Fibroblast of lung (primary cell): ENCODE measurements at regions not wholly inside any gene's neighbourhood (a gene's known extent, or its start where the extent isn't known, plus 50 kb on each side); places are given as distances from the start of the nearest gene placed in this dataset.

Source experiments
- EZH2 ChIP-seq: IDR thresholded peaks from 2 replicates; pipeline ENCODE4 v1.5.1; 2012; ENCODE audit warnings: low read length, control low read depth, mild to moderate bottlenecking; ENCODE audit errors: missing control alignments
- TF ChIP-seq, protein P1 (sequence below), 2 donors: IDR thresholded peaks in 1 of 2; conservative IDR thresholded peaks in 1 of 2; 1 replicate in 1 of 2; 2 replicates in 1 of 2; pipeline ENCODE4 v1.5.1; 2011 to 2012; ENCODE audit warnings: low read length in 2 of 2, control low read depth in 1 of 2, inconsistent platforms in 1 of 2, low read depth in 1 of 2, mild to moderate bottlenecking in 1 of 2

DNA sequence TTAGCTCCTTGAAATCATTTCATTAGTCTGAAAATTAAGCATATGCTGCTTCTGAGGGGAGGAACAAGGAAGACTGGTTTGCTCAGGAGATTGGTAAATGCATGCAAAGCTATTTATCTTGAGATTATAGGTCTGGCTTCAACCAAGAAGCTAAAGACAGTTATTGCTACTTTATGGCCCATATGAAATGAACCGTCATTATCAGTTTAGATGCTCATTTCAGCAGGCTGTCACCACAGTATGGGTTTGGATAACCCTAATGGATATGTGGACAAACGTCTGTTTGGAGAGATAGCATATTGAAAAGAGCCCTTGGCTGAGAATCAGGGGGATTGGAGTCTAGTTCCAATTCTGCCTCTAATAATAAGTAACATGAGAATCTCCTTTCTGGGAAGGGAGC lies 922.6 kb downstream of the TUSC7 start:
- TF ChIP-seq EZH2: no peak
- TF ChIP-seq, protein P1, sequence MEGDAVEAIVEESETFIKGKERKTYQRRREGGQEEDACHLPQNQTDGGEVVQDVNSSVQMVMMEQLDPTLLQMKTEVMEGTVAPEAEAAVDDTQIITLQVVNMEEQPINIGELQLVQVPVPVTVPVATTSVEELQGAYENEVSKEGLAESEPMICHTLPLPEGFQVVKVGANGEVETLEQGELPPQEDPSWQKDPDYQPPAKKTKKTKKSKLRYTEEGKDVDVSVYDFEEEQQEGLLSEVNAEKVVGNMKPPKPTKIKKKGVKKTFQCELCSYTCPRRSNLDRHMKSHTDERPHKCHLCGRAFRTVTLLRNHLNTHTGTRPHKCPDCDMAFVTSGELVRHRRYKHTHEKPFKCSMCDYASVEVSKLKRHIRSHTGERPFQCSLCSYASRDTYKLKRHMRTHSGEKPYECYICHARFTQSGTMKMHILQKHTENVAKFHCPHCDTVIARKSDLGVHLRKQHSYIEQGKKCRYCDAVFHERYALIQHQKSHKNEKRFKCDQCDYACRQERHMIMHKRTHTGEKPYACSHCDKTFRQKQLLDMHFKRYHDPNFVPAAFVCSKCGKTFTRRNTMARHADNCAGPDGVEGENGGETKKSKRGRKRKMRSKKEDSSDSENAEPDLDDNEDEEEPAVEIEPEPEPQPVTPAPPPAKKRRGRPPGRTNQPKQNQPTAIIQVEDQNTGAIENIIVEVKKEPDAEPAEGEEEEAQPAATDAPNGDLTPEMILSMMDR (conservative IDR thresholded peaks at IDR 0.05 in 1 of 2, IDR thresholded peaks at IDR 0.05 in 1 of 2; ENCODE audit: low read depth in 1 of 2, low read length in 2 of 2): no peak
